ENCODE measurements at regions not wholly inside any gene's neighbourhood (a gene's known extent, or its start where the extent isn't known, plus 50 kb on each side); places are given as distances from the start of the nearest gene placed in this dataset.

DNA sequence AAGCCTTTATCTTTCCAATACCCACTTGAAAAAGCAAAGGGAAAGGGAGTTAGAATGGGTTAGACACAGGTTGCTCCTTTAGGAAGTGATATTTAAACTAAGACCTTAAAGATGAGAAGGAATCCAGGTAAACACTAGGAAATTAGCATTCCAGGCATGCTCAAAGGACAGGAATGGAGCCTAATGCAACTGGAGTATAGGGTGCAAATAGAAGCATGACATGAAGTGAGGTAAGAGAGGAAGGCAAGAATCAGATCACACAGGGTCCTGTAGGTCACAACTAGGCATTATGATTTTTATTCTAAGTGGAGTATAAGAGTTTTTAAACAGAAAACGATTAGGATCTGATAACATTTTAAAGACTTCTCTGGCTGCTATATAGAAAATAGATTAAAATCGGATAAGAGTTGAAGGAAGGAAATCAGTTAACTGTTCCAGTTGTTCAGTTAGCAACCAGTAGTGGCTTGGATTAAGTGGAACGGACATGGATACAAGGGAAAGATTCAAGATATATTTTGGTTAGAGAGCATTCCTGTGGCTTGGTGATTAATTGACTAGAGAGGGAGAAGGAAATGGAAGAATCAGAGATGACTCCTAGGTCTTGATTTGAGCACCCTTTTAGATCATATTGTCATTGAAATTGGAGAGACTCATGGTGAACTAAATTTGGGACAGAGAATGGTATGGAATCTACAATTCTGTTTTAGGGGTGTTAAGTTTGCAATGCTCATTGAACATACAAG lies 95.9 kb downstream of the FBXO4 start:
- TF ChIP-seq, protein P1, sequence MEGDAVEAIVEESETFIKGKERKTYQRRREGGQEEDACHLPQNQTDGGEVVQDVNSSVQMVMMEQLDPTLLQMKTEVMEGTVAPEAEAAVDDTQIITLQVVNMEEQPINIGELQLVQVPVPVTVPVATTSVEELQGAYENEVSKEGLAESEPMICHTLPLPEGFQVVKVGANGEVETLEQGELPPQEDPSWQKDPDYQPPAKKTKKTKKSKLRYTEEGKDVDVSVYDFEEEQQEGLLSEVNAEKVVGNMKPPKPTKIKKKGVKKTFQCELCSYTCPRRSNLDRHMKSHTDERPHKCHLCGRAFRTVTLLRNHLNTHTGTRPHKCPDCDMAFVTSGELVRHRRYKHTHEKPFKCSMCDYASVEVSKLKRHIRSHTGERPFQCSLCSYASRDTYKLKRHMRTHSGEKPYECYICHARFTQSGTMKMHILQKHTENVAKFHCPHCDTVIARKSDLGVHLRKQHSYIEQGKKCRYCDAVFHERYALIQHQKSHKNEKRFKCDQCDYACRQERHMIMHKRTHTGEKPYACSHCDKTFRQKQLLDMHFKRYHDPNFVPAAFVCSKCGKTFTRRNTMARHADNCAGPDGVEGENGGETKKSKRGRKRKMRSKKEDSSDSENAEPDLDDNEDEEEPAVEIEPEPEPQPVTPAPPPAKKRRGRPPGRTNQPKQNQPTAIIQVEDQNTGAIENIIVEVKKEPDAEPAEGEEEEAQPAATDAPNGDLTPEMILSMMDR (IDR thresholded peaks at IDR 0.05; ENCODE audit: borderline replicate concordance, control extremely low read depth, extremely low read depth, insufficient read depth, missing control alignments), result no peak
- DNase-seq (ENCODE audit: low spot score), result no peak
- in situ Hi-C loops (cut with MboI; ENCODE audit: low sequenced_read_pairs, unreplicated experiment), result no loop called here

DNA sequence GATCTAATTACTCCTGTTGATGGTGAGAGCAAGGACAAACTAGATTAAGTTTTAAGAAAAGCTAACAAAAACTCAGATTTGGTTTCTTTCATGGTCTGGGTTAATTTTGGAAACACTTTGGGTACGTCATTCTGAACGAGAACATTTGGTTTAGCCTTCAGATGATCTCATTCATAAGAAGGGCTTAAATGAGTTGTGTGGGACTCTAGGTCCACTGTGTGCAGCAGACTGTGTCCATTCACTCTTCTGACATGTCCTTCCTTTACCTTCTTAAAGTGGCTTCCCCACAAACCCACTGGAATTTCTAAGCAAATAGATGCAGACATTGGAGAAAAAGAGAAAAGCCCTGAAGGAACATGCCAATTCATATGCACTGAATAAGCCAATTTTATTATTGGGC lies 96.8 kb downstream of the FBXO4 start:
- peak; percentile 7 for DNase-seq (ENCODE audit: low spot score)
- in situ Hi-C loops (cut with MboI; ENCODE audit: low sequenced_read_pairs, unreplicated experiment), result no loop called here
- TF ChIP-seq, protein P1 (IDR thresholded peaks at IDR 0.05; ENCODE audit: borderline replicate concordance, control extremely low read depth, extremely low read depth, insufficient read depth, missing control alignments), result no peak

DNA sequence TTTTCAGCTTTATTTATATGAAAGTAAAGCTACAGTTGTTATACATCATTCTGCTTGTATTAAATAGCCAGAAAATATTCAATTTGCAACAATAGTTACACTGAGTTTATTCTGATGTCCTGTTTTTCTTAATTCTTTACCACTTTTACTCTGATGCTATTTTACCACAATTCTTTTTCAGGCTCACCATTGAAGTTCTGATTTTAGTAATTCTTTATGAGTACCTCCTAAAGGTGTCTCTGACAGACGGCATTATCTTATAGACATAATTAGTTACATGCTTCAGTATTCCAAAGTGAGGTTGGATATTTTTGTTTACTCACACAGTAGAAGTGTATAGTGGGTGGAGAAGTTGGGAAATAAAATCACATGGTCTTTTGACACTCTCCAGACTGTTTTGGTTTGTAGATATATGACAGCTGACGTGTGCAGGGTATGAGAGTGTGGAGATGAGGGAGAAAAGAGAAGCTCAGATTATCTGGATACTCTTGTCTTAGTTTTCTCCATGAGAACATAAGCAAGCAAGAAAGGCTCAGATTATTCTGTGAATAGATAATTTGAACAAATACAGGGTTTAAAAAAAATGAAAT lies 97.4 kb downstream of the FBXO4 start:
- TF ChIP-seq, protein P1 (IDR thresholded peaks at IDR 0.05; ENCODE audit: borderline replicate concordance, control extremely low read depth, extremely low read depth, insufficient read depth, missing control alignments), result no peak
- no peak for DNase-seq (ENCODE audit: low spot score)
- in situ Hi-C loops (cut with MboI; ENCODE audit: low sequenced_read_pairs, unreplicated experiment), result no loop called here

DNA sequence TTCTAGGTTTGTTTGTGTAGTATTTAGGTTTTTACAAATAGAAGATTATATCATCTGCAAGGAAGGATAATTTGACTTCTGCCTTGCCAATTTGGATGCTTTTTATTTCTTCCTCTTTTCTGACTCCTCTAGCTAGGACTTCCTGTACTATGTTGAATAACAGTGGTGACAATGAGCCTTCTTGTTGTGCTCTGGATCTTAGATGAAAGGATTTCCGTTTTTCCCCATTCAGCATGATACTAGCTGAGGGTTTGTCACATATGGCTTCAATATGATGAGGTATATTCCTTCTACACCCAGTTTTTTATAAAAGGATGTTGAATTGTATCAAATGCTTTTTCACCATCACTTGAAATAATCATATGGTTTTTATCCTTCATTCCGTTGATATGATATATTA lies 101.4 kb downstream of the FBXO4 start:
- in situ Hi-C loops (cut with MboI; ENCODE audit: low sequenced_read_pairs, unreplicated experiment), result no loop called here
- no peak for DNase-seq (ENCODE audit: low spot score)
- TF ChIP-seq, protein P1 (IDR thresholded peaks at IDR 0.05; ENCODE audit: borderline replicate concordance, control extremely low read depth, extremely low read depth, insufficient read depth, missing control alignments), result no peak

DNA sequence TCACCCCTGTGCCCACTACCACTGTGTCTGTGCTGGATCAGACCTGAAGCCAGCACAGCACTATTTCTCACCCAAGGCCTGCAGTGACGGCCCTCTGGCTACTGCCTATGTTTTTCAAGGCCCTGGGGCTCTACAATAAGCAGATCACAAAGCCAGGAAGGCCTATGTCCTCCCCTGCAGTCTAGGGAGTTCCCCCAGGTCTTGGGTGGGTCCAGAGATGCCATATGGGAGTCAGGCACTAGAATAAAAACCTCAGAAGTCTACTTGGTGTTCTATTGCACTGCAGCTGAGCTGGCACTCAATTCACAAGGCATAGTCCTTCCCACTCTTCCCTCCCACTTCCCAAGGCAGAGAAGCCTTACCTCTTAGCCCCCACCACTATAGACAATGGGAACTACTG lies 107.1 kb downstream of the FBXO4 start:
- no peak for DNase-seq (ENCODE audit: low spot score)
- in situ Hi-C loops (cut with MboI; ENCODE audit: low sequenced_read_pairs, unreplicated experiment), result no loop called here
- TF ChIP-seq, protein P1 (IDR thresholded peaks at IDR 0.05; ENCODE audit: borderline replicate concordance, control extremely low read depth, extremely low read depth, insufficient read depth, missing control alignments), result no peak

DNA sequence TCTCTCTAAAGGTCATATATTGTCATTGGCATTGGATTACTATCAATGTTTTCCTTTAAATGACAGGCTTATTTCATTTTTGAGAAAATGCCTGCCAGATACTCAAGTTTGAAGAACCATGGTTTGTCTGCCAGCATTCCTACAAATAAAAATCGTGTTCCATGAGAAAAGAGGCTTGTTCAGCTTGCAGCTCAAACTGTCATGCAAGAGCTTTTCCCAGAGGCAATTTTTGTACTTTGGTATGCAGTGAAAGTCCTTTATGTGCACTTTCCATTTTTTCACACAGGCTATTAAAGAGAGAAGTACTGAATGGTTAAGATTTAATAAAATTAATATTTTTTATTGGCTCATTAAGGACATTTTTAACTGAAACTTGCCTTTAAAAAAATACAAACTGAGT lies 110.4 kb downstream of the FBXO4 start:
- no peak for DNase-seq (ENCODE audit: low spot score)
- in situ Hi-C loops (cut with MboI; ENCODE audit: low sequenced_read_pairs, unreplicated experiment), result no loop called here
- TF ChIP-seq, protein P1 (IDR thresholded peaks at IDR 0.05; ENCODE audit: borderline replicate concordance, control extremely low read depth, extremely low read depth, insufficient read depth, missing control alignments), result no peak

Data from GM13976 (cell line).